ENCODE measurements at regions not wholly inside any gene's neighbourhood (a gene's known extent, or its start where the extent isn't known, plus 50 kb on each side); places are given as distances from the start of the nearest gene placed in this dataset.

GRCh38 chr12:91567100-91567485, 384.5 kb upstream of the DCN start:
- DNase-seq, result no peak
- Histone ChIP-seq H3K27ac (no peak overlapping the region), H3K36me3 (no peaks in the 10 kb centered on the region), H3K27me3 (no peaks in the 10 kb centered on the region), H3K9me3 (no peaks in the 10 kb centered on the region), H3K4me1 (no peaks in the 10 kb centered on the region), H3K4me3 (no peak overlapping the region)
- intact Hi-C loops (cut with DNase I), result no loop called here
- WGBS, 2 donors, result 97% methylated on average over 2 of the region's 2 CpGs
- no peak for TF ChIP-seq EP300 (IDR thresholded peaks at IDR 0.05)
- no peak for TF ChIP-seq POLR2AphosphoS5 (IDR thresholded peaks at IDR 0.05)
- no peak for TF ChIP-seq POLR2A (IDR thresholded peaks at IDR 0.05)
- TF ChIP-seq, protein P1, sequence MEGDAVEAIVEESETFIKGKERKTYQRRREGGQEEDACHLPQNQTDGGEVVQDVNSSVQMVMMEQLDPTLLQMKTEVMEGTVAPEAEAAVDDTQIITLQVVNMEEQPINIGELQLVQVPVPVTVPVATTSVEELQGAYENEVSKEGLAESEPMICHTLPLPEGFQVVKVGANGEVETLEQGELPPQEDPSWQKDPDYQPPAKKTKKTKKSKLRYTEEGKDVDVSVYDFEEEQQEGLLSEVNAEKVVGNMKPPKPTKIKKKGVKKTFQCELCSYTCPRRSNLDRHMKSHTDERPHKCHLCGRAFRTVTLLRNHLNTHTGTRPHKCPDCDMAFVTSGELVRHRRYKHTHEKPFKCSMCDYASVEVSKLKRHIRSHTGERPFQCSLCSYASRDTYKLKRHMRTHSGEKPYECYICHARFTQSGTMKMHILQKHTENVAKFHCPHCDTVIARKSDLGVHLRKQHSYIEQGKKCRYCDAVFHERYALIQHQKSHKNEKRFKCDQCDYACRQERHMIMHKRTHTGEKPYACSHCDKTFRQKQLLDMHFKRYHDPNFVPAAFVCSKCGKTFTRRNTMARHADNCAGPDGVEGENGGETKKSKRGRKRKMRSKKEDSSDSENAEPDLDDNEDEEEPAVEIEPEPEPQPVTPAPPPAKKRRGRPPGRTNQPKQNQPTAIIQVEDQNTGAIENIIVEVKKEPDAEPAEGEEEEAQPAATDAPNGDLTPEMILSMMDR (IDR thresholded peaks at IDR 0.05), result no peak

- intact Hi-C loops (cut with DNase I), result no loop called here
These were observed 383.9 kb upstream of the DCN start for GRCh38 chr12:91566328-91567099.

GRCh38 chr12:91565846-91566245, 383.2 kb upstream of the DCN start:
- TF ChIP-seq POLR2AphosphoS5 (IDR thresholded peaks at IDR 0.05) (no peak), POLR2A (IDR thresholded peaks at IDR 0.05) (no peak), EP300 (IDR thresholded peaks at IDR 0.05) (no peak)
- TF ChIP-seq, protein P1 (IDR thresholded peaks at IDR 0.05), result no peak
- no peaks in the 10 kb centered on the region for H3K27me3 ChIP-seq
- H3K4me3 ChIP-seq, result no peak overlapping the region
- 59 to 85% methylated on average over 1 of the region's 1 CpG for WGBS, 2 donors
- H3K9me3 ChIP-seq, result no peaks in the 10 kb centered on the region
- intact Hi-C loops (cut with DNase I), result no loop called here
- no peaks in the 10 kb centered on the region for H3K36me3 ChIP-seq
- H3K4me1 ChIP-seq, result no peaks in the 10 kb centered on the region
- DNase-seq, result no peak
- H3K27ac ChIP-seq, result no peak overlapping the region

More at GRCh38 chr12:91566328-91567099, 383.9 kb upstream of the DCN start:
- Histone ChIP-seq H3K27me3 (no peaks in the 10 kb centered on the region), H3K36me3 (no peaks in the 10 kb centered on the region), H3K4me1 (no peaks in the 10 kb centered on the region), H3K4me3 (no peak overlapping the region), H3K9me3 (no peaks in the 10 kb centered on the region), H3K27ac (no peak overlapping the region)
- TF ChIP-seq POLR2A (IDR thresholded peaks at IDR 0.05), result no peak
- TF ChIP-seq, protein P1 (IDR thresholded peaks at IDR 0.05), result no peak
- TF ChIP-seq EP300 (IDR thresholded peaks at IDR 0.05), result no peak
- no peak for TF ChIP-seq POLR2AphosphoS5 (IDR thresholded peaks at IDR 0.05)
- WGBS, 2 donors, result 77 to 87% methylated on average over 6 of the region's 6 CpGs
- DNase-seq, result no peak

DNA sequence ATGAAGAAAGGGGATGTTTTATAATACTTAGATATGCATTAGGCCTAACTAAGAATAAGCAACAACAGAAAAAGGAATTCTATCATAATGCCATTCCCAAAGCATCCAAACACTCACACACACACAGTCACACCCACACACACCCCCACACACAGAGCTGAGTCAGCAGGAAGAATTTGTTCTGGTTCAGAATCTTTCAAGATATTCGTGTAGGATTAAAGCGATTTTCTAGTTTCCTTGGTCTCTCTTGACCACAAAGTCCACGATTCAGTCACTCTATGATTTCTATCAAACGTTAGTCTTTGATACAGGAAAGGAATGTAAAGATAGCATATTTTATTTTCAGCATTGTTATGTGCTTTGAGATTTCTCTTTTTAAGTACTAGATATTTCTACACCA, 382.6 kb upstream of the DCN start:
- Histone ChIP-seq H3K9me3 (no peaks in the 10 kb centered on the region), H3K4me1 (no peaks in the 10 kb centered on the region), H3K4me3 (no peak overlapping the region), H3K36me3 (no peaks in the 10 kb centered on the region), H3K27me3 (no peaks in the 10 kb centered on the region), H3K27ac (no peak overlapping the region)
- intact Hi-C loops (cut with DNase I), result no loop called here
- WGBS, 2 donors, result 72 to 76% methylated on average over 4 of the region's 4 CpGs
- TF ChIP-seq POLR2AphosphoS5 (IDR thresholded peaks at IDR 0.05), result no peak
- TF ChIP-seq EP300 (IDR thresholded peaks at IDR 0.05), result no peak
- no peak for TF ChIP-seq POLR2A (IDR thresholded peaks at IDR 0.05)
- TF ChIP-seq, protein P1 (IDR thresholded peaks at IDR 0.05), result no peak
- DNase-seq, result no peak

Data from sigmoid colon (tissue), 6 donors.